WTC11 (cell line): ENCODE measurements at regions not wholly inside any gene's neighbourhood (a gene's known extent, or its start where the extent isn't known, plus 50 kb on each side); places are given as distances from the start of the nearest gene placed in this dataset.

ENCODE experiments used
- ATAC-seq: fragments of 200-7000 bp; cut with Tn5 transposase; 2 replicates; pipeline ENCODE4 v1.10.0; 2021; ENCODE audit warnings: mild to moderate bottlenecking, moderate library complexity
- CTCF ChIA-PET: fragments of 300-600 bp; sonication (Branson Sonifier 250); formaldehyde crosslinking; loops from one replicate; lab custom pipeline; 2021; ENCODE audit warnings: antibody characterized with exemption; lab: Charles Lee
- POLR2A ChIA-PET: fragments of 350-600 bp; sonication (Branson Sonifier 250); formaldehyde crosslinking; loops from one replicate; lab custom pipeline; 2021; ENCODE audit warnings: antibody characterized with exemption; lab: Charles Lee
- DNase-seq: peaks from one replicate; pipeline ENCODE4 v3.0.0; 2021; ENCODE audit warnings: low spot score
- H3K27ac Mint-ChIP-seq: 2 replicates; pipeline ENCODE4 v1.8.0; 2021; ENCODE audit warnings: mixed read lengths
- H3K27me3 Mint-ChIP-seq: 2 replicates; pipeline ENCODE4 v1.8.0; 2021; ENCODE audit warnings: low read depth, mild to moderate bottlenecking, moderate library complexity, mixed read lengths
- H3K36me3 Mint-ChIP-seq: 2 replicates; pipeline ENCODE4 v1.8.0; 2021; ENCODE audit warnings: mixed read lengths
- H3K4me1 Mint-ChIP-seq: 2 replicates; pipeline ENCODE4 v1.8.0; 2022; ENCODE audit warnings: mixed read lengths
- H3K4me3 Mint-ChIP-seq: 2 replicates; pipeline ENCODE4 v1.8.0; 2021; ENCODE audit warnings: mild to moderate bottlenecking, moderate library complexity, mixed read lengths
- H3K9me3 Mint-ChIP-seq: 2 replicates; pipeline ENCODE4 v1.8.0; 2021; ENCODE audit warnings: mixed read lengths
- ARID4B ChIP-seq: sonication (generic); formaldehyde crosslinking; IDR thresholded peaks from 2 replicates; pipeline ENCODE4 v1.8.0; 2023; ENCODE audit warnings: missing genetic modification reagents, mild to moderate bottlenecking, borderline replicate concordance
- ELF4 ChIP-seq: sonication (generic); formaldehyde crosslinking; IDR thresholded peaks from 2 replicates; pipeline ENCODE4 v1.8.1; 2022; ENCODE audit warnings: low read depth, mild to moderate bottlenecking, moderate library complexity, missing genetic modification reagents
- FOXP4 ChIP-seq: sonication (generic); formaldehyde crosslinking; IDR thresholded peaks from 2 replicates; pipeline ENCODE4 v1.8.0; 2022; ENCODE audit warnings: mild to moderate bottlenecking, missing genetic modification reagents
- HMGA2 ChIP-seq: fragments of 250-450 bp; sonication (Bioruptor Pico); IDR thresholded peaks from 2 replicates; pipeline ENCODE4 v1.4.0; 2021; ENCODE audit warnings: mild to moderate bottlenecking, moderate library complexity
- NFATC4 ChIP-seq: fragments of 250-450 bp; sonication (Bioruptor Pico); IDR thresholded peaks from 2 replicates; pipeline ENCODE4 v1.9.0; 2021; ENCODE audit warnings: mild to moderate bottlenecking
- NR1H2 ChIP-seq: sonication (generic); formaldehyde crosslinking; IDR thresholded peaks from 2 replicates; pipeline ENCODE4 v1.9.0; 2021; ENCODE audit warnings: mild to moderate bottlenecking, moderate library complexity, missing genetic modification reagents
- NR3C1 ChIP-seq: sonication (generic); formaldehyde crosslinking; conservative IDR thresholded peaks from 2 replicates; pipeline ENCODE4 v1.8.1; 2023; ENCODE audit warnings: low read depth, mild to moderate bottlenecking, missing genetic modification reagents
- OVOL2 ChIP-seq: fragments of 250-450 bp; sonication (Bioruptor Pico); IDR thresholded peaks from 2 replicates; pipeline ENCODE4 v1.9.0; 2021; ENCODE audit warnings: mild to moderate bottlenecking, borderline replicate concordance
- PRRX2 ChIP-seq: fragments of 250-450 bp; sonication (Bioruptor Pico); IDR thresholded peaks from 2 replicates; pipeline ENCODE4 v1.8.0; 2021; ENCODE audit warnings: mild to moderate bottlenecking
- TEAD4 ChIP-seq: sonication (generic); formaldehyde crosslinking; IDR thresholded peaks from 2 replicates; pipeline ENCODE4 v1.8.0; 2022; ENCODE audit warnings: mild to moderate bottlenecking, missing genetic modification reagents
- ZBTB43 ChIP-seq: sonication (generic); formaldehyde crosslinking; IDR thresholded peaks from 2 replicates; pipeline ENCODE4 v1.8.1; 2023; ENCODE audit warnings: mild to moderate bottlenecking, missing genetic modification reagents
- ZSCAN18 ChIP-seq: fragments of 250-450 bp; sonication (Bioruptor Pico); IDR thresholded peaks from 2 replicates; pipeline ENCODE4 v2.1.2; 2022; ENCODE audit warnings: mild to moderate bottlenecking, moderate library complexity
- TF ChIP-seq, protein P1 (sequence below): sonication (generic); formaldehyde crosslinking; conservative IDR thresholded peaks from 2 replicates; pipeline ENCODE4 v1.8.1; 2023; ENCODE audit warnings: mild to moderate bottlenecking, low read depth, missing genetic modification reagents, moderate library complexity
- TF ChIP-seq, protein P2 (sequence below): sonication (generic); formaldehyde crosslinking; IDR thresholded peaks from 2 replicates; pipeline ENCODE4 v1.8.0; 2022; ENCODE audit warnings: mild to moderate bottlenecking, missing genetic modification reagents

GRCh38 chr5:87570366-87570765 is 157.6 kb upstream of the CCNH start (continued):
- TF ChIP-seq ARID4B (CRISPR knock-in tag) (no peak), ZSCAN18 (CRISPR knock-in tag) (no peak)

GRCh38 chr5:87562068-87562467 is 149.3 kb upstream of the CCNH start:
- TF ChIP-seq, protein P1, sequence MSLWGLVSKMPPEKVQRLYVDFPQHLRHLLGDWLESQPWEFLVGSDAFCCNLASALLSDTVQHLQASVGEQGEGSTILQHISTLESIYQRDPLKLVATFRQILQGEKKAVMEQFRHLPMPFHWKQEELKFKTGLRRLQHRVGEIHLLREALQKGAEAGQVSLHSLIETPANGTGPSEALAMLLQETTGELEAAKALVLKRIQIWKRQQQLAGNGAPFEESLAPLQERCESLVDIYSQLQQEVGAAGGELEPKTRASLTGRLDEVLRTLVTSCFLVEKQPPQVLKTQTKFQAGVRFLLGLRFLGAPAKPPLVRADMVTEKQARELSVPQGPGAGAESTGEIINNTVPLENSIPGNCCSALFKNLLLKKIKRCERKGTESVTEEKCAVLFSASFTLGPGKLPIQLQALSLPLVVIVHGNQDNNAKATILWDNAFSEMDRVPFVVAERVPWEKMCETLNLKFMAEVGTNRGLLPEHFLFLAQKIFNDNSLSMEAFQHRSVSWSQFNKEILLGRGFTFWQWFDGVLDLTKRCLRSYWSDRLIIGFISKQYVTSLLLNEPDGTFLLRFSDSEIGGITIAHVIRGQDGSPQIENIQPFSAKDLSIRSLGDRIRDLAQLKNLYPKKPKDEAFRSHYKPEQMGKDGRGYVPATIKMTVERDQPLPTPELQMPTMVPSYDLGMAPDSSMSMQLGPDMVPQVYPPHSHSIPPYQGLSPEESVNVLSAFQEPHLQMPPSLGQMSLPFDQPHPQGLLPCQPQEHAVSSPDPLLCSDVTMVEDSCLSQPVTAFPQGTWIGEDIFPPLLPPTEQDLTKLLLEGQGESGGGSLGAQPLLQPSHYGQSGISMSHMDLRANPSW: no peak
- TF ChIP-seq NR1H2 (no peak), PRRX2 (CRISPR knock-in tag) (no peak), HMGA2 (CRISPR knock-in tag) (peak; percentile 98)
- Mint-ChIP-seq H3K27me3 (no peaks in the 10 kb centered on the region), H3K36me3 (no peaks in the 10 kb centered on the region), H3K27ac (no peak overlapping the region), H3K9me3 (peaks cover 4% of the 10 kb centered on the region), H3K4me3 (no peak overlapping the region), H3K4me1 (no peaks in the 10 kb centered on the region)
- CTCF ChIA-PET: no interaction called here
- no peak for ATAC-seq
- POLR2A ChIA-PET: no interaction called here
- DNase-seq: no peak

DNA sequence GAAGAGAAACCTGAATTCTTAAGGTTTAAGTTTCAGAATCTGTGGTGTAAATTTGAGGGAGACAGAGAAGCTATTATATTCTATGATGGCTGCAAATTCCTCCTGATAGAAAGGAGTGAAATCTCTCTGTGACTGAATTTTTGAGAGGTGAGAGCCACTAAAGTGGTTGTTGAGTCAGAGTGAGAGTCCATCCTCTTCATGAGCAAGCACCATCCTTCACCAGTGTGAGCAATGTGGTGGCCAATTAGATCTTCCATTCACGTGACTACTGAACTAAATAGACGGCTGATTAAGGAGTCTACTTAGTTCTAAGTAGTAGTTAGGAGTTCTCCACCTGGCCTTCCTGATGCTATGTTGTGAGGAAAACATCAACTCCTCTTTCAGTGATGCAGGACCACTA is 147.8 kb upstream of the CCNH start:
- no peaks in the 10 kb centered on the region for H3K27me3 Mint-ChIP-seq
- POLR2A ChIA-PET: no interaction called here
- TF ChIP-seq, protein P2, sequence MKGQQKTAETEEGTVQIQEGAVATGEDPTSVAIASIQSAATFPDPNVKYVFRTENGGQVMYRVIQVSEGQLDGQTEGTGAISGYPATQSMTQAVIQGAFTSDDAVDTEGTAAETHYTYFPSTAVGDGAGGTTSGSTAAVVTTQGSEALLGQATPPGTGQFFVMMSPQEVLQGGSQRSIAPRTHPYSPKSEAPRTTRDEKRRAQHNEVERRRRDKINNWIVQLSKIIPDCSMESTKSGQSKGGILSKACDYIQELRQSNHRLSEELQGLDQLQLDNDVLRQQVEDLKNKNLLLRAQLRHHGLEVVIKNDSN (CRISPR knock-in tag): no peak
- TF ChIP-seq ELF4 (CRISPR knock-in tag) (no peak), FOXP4 (no peak), NFATC4 (no peak), OVOL2 (no peak), NR3C1 (no peak), TEAD4 (no peak), ZBTB43 (CRISPR knock-in tag) (no peak)
- no peaks in the 10 kb centered on the region for H3K4me1 Mint-ChIP-seq
- peaks cover 4% of the 10 kb centered on the region for H3K9me3 Mint-ChIP-seq
- no peaks in the 10 kb centered on the region for H3K36me3 Mint-ChIP-seq
- H3K27ac Mint-ChIP-seq: no peak overlapping the region
- CTCF ChIA-PET: no interaction called here
- H3K4me3 Mint-ChIP-seq: no peak overlapping the region
- DNase-seq (no peak), ATAC-seq (no peak)
